GM20000 (cell line): ENCODE measurements at regions not wholly inside any gene's neighbourhood (a gene's known extent, or its start where the extent isn't known, plus 50 kb on each side); places are given as distances from the start of the nearest gene placed in this dataset.
"Not testable (repeated sequence)": the region's sequence is repeated elsewhere in the genome, so short reads cannot be mapped to it uniquely, and the experiment has no call there.

Source experiments
- DNase-seq: peaks from one replicate; pipeline ENCODE4 v3.0.0; 2012; ENCODE audit warnings: low spot score
- CTCF ChIP-seq: IDR thresholded peaks from 2 replicates; pipeline ENCODE4 v1.5.1; 2012; ENCODE audit warnings: mild to moderate bottlenecking, control low read depth; ENCODE audit errors: extremely low read depth, missing control alignments

GRCh38 chr11:115974703-115975102 is 470.5 kb upstream of the CADM1 start:
- no peak for TF ChIP-seq CTCF
- no peak for DNase-seq

- not testable (repeated sequence) for DNase-seq
Measured at GRCh38 chr11:115967203-115967602, 463.0 kb upstream of the CADM1 start.

GRCh38 chr11:115965767-115966504 is 461.7 kb upstream of the CADM1 start:
- DNase-seq = no peak
- TF ChIP-seq CTCF = no peak

GRCh38 chr11:115964091-115964490 is 459.9 kb upstream of the CADM1 start:
- no peak for DNase-seq
- no peak for TF ChIP-seq CTCF

- no peak for DNase-seq
- TF ChIP-seq CTCF = no peak
Measured at GRCh38 chr11:115963156-115963555, 458.9 kb upstream of the CADM1 start.

- no peak for DNase-seq
- TF ChIP-seq CTCF = no peak
Measured at GRCh38 chr11:115961159-115962003, 457.2 kb upstream of the CADM1 start.

- TF ChIP-seq CTCF = no peak
- no peak for DNase-seq
Measured at GRCh38 chr11:115959081-115959486, 454.9 kb upstream of the CADM1 start.
